ENCODE measurements at regions not wholly inside any gene's neighbourhood (a gene's known extent, or its start where the extent isn't known, plus 50 kb on each side); places are given as distances from the start of the nearest gene placed in this dataset.
"Not testable (repeated sequence)": the region's sequence is repeated elsewhere in the genome, so short reads cannot be mapped to it uniquely, and the experiment has no call there.

DNA sequence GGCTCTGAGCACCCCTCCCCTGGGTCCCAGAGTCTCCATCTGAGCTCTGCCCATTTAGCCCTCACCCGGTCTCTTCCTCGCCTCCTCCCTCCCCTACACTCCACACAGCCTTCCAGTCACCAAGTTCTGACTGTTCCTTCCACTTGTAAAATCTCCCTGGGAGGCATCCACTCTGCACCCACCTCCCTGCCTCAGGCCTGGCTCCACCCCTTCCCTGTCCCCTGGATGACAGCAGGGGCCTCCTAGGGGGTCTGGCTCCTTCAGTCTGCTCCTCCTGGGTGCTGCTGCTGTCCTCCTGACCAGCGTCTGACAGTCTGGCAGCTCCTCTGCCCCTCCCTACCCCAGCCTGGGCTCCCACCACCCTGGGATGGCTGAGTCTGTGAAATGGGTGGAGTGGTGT lies 77.7 kb upstream of the GOLGA6L4 start:
- TF ChIP-seq POLR2A (IDR thresholded peaks at IDR 0.05): not testable (repeated sequence)
- TF ChIP-seq, protein P1, sequence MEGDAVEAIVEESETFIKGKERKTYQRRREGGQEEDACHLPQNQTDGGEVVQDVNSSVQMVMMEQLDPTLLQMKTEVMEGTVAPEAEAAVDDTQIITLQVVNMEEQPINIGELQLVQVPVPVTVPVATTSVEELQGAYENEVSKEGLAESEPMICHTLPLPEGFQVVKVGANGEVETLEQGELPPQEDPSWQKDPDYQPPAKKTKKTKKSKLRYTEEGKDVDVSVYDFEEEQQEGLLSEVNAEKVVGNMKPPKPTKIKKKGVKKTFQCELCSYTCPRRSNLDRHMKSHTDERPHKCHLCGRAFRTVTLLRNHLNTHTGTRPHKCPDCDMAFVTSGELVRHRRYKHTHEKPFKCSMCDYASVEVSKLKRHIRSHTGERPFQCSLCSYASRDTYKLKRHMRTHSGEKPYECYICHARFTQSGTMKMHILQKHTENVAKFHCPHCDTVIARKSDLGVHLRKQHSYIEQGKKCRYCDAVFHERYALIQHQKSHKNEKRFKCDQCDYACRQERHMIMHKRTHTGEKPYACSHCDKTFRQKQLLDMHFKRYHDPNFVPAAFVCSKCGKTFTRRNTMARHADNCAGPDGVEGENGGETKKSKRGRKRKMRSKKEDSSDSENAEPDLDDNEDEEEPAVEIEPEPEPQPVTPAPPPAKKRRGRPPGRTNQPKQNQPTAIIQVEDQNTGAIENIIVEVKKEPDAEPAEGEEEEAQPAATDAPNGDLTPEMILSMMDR (IDR thresholded peaks at IDR 0.05): not testable (repeated sequence)
